GM15510 (cell line): ENCODE measurements at regions not wholly inside any gene's neighbourhood (a gene's known extent, or its start where the extent isn't known, plus 50 kb on each side); places are given as distances from the start of the nearest gene placed in this dataset.

ENCODE experiments used
- POLR2A ChIP-seq: IDR thresholded peaks from 3 replicates; pipeline ENCODE4 v1.6.1; 2011; ENCODE audit warnings: borderline replicate concordance; ENCODE audit not compliant: insufficient read length; ENCODE audit errors: extremely low read depth

DNA sequence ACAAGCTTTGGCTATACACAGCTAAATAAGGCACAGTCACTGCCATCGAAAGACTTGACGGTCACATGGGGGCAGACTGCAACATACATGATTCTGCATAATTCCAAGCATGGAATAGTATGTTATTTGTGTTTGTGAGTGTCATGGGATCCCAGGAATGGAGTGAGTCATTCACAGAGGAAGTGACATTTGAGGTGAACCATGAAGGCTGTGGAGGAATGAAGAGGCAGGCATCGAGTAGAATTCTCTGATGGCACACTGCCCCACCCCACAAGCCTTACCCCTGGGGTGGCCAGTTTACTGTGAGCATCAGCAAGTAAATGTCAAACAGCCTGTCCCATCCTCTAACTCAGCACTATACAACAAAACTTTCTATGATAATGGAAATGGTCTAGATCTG is 619.7 kb downstream of the MID1IP1 start:
- no peak for TF ChIP-seq POLR2A

DNA sequence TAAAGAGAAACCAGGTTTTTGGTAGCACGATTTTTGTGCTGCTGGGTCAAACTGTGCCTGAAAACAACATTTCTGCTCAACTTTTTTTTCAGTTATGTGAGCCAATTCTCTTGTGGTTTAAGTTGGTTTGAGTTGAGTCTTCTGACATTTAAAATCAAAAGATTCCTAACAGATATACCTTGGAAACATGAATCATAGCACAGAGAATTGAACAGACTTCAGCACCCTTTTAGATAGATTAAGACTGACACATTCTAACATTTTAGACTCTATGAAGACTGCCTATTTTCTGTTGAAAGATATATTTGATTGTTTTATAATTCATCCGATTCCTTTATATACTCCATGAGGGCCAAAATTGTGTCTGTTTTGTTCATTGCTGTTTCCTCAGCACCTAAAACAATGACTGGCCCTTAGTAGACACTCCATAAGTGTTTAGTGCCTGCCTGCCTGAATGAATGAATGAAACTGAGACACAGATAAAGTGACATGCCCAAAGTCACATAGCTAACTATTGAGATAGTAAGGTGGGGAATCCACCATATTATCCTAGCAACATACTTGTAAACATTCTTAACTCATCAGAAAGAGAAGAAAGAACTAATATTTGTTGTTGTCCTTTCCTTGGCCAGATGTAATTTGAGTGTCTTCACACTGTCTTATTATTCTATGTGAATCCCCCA is 624.0 kb downstream of the MID1IP1 start:
- TF ChIP-seq POLR2A, result no peak

DNA sequence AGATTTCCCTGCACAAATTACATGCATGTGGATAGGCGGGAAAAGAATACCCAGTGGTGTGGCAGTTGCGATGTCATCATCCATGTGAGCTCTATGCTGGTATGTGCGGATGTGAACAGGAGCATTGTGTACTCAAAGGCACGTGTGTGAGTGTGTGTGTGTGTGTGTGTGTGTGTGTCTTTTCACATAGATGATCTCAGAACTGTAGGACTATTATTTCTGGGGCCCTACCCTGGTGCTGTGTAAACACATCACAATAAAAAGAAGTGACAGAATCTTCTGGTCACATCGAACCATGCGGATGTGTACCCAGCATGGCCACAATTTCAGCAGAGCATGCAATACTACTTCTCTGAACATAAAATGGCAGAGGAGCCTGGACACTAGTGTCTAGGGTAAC is 624.8 kb downstream of the MID1IP1 start:
- no peak for TF ChIP-seq POLR2A

DNA sequence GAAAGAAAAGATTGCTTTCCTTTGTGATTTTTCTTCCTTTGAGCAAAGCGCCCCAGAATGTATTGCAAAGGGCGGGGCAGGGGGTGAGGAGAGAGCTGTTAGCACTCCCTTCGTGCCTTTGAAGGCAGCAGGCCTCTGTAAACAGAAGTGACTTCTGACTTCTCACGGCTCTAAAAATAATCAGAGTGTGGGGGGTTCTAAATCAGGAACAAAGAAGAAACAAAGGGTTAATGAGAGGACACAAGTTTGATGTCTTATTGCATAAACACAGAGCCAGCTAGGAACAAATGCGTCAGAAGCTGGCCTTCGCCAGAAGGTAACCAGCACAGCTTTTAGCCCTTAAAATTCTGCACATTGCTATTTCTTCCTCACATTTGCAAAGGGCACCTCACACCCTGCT is 626.2 kb downstream of the MID1IP1 start:
- no peak for TF ChIP-seq POLR2A

DNA sequence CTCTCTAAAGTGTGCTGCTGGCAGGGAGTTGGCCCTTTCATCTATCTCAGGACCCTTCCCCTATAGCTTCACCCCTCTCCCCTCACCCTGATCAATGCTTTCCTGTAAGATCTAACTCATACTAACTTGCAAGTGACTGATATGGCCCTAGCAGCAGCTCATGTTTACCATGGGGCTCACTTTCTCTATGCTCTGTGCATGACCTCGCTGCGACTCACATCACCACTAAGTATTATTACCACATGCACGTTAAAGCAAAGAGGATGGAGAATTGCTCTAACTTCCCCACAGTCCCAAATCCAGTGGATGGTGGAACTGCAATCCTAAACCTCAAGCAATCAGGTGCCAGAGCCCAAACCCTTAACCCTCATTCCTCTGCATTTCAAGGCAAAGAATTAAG is 626.6 kb downstream of the MID1IP1 start:
- no peak for TF ChIP-seq POLR2A

DNA sequence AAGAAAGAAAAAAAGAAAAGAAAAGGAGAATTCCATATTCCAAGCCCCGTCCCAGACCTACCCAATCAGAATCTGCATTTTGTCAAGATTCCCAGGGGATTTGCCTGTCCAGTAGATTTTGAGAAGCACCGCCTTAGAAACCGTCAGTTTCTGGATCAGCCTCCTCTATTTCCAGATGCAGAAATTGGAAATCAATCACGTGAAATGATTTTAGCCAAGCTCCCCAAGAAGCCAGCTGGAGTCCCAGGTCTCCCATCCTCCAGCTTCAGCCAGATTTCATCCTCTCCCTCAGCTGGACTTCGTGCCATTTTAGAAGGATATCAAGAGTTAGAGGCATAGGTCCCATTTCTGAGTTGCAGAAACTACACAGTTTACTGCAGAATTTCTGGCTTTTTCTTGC is 629.3 kb downstream of the MID1IP1 start:
- no peak for TF ChIP-seq POLR2A

DNA sequence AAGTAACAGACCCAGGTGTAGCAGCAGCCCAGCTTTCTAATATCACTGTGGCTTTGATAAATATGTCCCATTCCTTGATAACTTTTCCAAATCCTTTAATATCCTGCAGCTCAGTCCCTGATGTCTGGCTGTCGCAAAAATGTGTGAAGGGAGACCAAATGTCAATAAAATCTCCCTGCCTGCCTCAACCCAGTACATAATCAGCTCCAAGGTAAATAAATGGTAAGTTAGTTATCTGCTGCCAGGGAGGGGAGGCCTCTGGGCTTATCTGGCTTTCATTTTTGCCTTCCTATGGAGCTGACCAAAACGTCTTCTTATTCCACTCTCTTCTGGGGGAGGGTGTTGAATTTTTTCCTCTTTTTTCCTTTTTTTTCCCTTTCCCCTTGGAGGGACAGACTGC is 630.6 kb downstream of the MID1IP1 start:
- TF ChIP-seq POLR2A, result no peak

DNA sequence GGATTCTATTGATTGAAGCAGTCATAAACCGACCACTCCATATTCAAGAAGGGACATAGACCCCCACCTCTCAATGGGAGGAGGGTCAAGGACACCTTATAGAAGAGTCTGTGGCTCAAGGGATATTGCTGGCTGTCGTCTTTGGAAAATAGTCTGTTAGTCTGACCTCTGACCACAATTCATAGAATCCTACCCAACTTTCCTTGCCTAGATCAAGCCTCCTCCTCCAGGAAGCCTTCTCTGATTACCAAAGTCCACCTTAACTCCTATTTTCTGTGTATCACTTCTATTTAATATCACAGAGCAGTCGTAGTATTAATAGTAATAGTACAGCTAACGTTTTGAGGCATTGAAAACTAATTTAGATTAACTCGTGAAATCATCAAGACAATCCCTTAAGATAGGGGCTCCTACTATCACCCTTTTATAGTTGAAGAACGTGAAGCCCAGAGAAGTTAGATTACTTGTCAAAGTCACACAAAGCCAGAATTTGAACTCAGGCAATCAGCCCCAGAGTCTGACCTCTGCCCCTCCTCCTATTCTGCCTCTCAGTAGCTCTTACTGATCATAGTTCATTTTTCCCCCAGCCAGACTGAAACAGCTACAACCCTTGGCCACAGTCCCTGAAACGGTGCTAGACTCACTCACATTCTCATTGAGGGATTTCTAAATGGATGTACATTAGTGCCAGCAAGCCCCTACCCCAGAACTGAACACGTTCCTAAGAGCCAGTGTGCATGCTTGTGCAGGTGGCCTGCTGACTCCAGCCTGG is 636.6 kb downstream of the MID1IP1 start:
- no peak for TF ChIP-seq POLR2A

DNA sequence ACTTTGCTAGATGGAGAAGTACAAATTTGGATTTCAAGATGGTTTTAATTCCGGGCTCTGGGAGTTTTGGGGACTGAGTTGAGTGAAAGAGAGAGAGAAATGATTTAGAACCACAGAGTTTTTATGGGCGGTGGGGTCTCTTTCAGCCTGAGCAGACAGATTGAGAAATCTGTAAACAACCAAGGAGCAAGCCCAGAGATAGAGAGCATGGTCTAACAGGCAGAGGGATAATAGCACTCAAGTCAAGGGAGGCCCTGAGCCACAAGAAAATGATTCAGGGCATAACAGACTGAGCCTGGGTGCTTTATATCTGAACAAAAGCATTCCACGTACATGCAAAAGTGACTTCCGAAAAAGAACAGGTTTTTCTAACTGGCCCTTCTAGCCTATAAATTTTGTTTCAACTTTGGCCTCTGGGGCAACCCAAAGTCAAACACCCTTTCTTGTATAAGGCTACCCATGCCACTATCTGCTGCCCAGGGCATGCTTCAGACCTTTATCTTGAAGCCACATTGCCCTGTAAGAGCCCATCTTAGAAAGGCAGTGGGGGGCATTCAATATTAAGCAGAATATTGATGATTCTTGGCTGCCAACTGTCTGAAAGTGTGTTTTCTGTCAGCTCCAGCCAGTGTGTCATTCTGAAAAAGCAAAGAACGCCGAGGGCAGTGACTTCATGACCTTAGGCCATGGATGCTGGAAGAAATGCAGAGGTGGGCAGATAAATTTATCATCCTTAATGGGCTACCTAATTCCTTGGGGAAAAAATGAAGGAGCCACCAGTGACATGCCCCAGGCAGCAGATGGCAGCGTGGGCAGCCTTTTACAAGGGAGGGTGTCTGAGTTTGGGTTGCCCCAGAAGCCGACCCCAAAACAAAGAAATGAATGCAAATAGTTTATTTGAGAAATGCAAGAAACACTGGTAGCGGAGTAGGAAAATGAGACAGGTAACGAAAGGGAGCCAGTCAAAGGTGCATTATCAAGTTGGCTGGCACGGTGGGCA is 637.6 kb downstream of the MID1IP1 start:
- no peak for TF ChIP-seq POLR2A

DNA sequence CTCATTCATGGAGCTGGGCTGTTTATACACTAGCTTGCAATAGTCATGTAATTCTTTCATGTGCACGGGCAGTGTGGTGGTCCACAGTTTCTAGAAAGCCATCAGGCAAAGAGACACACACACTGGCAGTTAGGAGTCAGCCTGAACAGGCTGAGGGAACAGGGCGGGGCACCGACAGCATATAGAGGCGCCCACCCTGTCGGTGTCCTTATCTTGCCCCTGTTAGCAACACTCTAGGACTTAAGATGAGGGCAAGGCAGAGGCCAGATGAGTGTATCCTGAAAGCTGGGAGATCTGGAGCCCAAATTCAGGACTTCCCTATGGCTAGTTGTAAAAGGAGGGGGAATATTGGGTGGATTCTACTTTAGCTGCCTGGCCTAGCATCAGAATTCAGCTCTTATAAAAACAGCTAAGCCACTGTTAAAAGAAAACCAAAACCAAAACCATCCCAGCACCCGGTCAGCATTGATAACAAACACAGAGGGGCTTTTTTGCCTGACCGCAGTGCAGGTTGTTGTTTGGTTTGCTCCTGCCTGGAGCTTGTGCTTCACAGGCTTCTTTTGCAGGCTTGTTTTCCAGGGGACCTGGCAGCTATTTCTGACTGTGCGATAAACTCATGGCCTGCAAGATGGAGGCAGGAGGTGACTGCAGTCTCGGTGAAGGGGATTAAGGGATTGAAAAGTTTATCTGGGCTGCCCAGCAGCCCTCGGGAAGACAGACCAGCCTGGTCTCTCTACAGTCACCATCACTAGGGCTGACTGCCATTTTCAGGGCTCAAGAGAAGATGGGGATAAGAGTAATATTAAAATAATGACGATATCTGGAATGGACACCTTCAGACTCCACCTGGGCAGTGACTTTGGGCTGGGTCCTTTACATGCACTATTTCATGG is 638.9 kb downstream of the MID1IP1 start:
- TF ChIP-seq POLR2A, result no peak

DNA sequence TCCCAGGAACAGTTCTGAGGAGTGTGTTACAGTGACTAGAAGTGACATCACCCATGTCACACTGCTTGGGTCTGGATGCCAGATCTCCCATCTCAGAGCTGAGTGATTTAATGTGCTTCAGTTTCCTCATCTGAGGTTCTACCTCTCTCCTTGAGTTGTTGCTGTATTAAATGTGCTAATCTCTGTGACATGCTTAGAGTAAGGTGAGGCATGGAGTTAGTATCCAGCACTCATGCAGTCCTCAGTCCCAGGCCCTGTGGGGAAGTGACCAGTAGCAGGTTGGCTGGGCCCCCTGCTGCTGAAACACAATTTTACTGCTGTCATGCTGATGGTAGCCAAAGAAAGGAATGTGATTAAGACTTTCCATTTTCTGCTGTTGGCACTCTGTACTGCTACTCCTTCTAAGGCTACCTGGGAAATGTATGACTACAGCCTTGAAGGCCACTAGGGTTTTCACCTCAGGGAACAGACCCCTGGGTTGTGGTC is 639.6 kb downstream of the MID1IP1 start:
- TF ChIP-seq POLR2A, result no peak

DNA sequence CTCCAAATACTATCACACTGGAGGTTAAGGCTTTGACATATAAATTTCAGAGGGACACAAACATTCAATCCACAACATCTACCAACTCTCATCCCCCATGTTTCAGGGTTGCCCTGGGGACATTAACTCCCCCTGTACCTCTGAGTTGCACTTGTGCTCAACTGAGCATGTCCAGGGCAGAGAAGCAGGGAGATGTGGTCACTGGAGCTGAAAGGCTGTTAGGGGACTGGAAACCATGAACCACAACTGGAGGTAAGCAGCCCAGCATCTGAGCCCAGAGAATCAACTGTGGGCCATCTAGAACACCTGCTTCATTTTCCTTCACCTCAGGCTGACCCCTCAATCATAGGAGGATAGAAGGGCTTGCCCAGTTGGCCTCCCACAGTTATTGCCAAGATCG is 641.1 kb downstream of the MID1IP1 start:
- TF ChIP-seq POLR2A, result no peak

DNA sequence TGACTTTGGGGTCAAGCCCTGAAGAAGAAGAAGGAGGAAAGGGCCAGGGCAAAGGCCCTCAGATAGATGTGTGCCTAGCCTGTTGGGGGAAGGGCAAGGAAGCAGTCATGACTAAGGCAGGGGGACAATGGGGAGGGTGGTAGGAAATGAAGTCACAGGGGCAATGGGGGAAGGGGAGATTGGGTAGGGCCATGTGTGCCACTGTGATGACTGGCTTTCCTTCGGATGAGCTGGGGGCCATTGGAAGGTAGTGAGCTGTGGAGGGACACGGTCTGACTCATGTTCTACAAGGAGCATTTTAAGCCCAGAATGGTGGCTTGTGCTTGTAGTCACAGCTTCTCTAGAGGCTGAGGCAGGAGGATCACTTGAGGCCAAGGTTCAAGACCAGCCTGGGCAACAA is 642.0 kb downstream of the MID1IP1 start:
- TF ChIP-seq POLR2A, result no peak

DNA sequence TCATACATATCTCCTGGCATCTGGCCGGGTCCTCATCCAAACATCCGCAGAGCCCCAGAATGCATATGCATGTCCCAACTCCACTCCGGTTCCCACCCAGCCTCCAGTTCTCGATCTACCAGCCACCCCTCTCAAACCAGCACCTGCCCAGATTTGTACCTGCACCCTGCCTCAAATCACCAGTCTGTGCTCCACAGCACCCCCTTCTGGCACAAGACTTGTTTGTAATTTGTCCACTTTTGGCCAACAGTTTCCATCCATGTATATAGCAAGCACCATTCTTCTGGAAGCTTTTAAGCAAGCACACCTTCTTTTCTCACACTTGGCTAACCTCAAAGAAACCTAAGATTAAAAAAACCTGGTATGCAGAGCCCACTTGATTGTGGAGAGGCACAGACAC is 644.1 kb downstream of the MID1IP1 start:
- TF ChIP-seq POLR2A, result no peak
